Erythroblast (primary cell): ENCODE measurements at regions not wholly inside any gene's neighbourhood (a gene's known extent, or its start where the extent isn't known, plus 50 kb on each side); places are given as distances from the start of the nearest gene placed in this dataset.

Source experiments
- DNase-seq, 2 experiments: peaks; one replicate each; lab custom pipeline; 2025; lab: John Stamatoyannopoulos, UW
- GATA1 ChIP-seq: IDR thresholded peaks from 2 replicates; pipeline ENCODE4 v1.6.1; 2011; ENCODE audit warnings: low read depth, mild to moderate bottlenecking, control low read depth, low read length, moderate library complexity
- POLR2A ChIP-seq: IDR thresholded peaks from 2 replicates; pipeline ENCODE4 v1.6.1; 2011; ENCODE audit warnings: mild to moderate bottlenecking, low read length

DNA sequence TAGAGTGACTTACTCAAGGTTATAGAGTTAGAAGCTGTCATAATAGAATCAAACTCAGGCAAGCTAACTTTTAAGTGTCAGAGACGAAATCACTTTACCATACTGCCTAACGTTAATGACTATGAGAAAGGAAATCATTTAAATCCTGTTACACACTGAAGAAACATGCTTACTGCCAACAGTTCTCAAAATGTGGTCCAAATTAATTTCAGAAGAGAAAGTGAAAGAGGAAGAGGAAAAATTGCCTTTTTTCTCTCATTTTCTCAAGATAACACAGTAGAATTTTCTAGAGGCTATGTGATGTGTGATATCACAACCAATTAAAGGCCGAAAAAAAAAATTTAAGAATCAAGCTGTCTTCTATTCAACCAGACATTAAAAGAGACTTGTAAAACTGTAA lies 1362.7 kb upstream of the CHAC2 start:
- no peak for DNase-seq
- TF ChIP-seq POLR2A (no peak), GATA1 (no peak)

GRCh38 chr2:52404046-52404445 lies 1363.6 kb upstream of the CHAC2 start:
- no peak for DNase-seq
- TF ChIP-seq GATA1 (no peak), POLR2A (no peak)

DNA sequence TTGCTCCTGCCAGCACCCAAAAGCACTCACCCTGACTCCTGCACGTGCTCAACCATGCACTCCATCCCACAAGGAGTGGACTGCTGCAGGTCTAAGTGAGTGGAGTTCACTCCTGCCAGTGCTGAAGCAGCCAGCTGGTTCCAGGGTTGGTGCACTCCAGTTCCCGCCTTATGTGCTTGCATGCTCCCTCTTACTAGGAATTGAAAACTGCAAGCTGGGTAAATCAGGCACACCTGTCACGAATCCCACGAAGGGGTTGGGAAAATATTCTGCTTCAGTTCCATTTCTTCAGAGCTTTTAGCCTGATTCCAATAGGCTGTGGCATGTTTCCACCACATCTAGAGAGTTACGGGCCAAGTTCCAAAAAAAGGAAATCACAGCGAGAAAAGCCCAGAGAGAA lies 1365.5 kb upstream of the CHAC2 start:
- TF ChIP-seq GATA1 (no peak), POLR2A (no peak)
- DNase-seq, result no peak

DNA sequence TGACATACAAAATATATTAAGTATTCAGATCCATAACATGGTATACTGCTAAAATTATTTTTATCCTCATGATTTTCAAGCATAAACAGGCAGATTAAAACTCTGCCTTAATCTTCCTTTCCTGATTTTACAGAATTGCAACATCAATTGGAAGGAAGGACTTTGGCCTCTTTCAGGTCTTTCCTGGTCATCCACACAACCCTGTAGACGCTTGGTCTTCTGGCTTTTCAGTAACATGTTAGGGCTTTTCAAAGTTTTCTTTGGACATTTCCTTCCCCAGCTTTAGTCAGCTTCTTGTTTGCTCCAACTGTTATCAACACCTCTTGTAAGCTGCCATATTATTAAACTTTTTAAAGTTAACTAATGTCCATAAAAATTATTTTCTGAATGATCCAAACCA lies 1364.9 kb upstream of the NRXN1 start:
- TF ChIP-seq POLR2A (no peak), GATA1 (no peak)
- DNase-seq, result no peak

DNA sequence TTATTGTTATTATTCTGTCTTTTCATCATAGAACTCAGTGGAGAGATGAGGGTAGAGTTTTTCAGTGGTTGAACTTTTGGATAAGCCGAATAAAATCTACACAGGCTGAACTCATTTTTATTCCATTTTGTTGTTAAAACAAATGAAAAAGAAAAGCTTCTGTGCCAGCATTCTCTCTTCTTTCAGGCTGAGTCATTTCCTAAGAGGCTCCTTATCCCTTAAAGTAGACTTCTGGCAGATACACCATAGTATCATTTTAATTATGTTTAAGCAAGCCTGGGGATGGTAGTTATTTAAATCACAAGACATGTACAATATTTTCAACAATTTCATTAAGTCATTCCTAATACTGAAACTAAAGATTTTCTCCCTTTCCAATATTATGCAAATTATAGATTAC lies 1364.0 kb upstream of the NRXN1 start:
- no peak for DNase-seq
- no peak for TF ChIP-seq POLR2A
- TF ChIP-seq GATA1, result no peak

DNA sequence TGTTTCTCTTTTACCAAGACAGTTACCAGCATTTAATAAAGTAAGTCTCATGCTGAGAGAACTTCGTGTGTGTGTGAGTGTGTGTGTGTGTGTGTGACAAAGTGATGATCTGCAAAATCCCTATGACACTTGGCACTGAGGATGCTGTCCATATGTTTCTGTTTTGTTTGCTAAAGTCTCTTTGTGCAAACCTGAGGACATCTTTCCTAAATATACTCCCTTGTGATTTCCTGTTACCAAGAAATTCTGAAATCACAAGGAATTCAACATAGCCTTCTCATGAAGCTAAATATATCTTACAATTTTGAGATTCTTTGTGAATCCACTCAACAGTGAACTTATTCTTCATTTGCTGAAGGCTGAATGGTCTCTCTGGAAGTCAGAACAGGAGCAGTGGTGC lies 1359.7 kb upstream of the NRXN1 start:
- TF ChIP-seq POLR2A (no peak), GATA1 (no peak)
- DNase-seq, result no peak

DNA sequence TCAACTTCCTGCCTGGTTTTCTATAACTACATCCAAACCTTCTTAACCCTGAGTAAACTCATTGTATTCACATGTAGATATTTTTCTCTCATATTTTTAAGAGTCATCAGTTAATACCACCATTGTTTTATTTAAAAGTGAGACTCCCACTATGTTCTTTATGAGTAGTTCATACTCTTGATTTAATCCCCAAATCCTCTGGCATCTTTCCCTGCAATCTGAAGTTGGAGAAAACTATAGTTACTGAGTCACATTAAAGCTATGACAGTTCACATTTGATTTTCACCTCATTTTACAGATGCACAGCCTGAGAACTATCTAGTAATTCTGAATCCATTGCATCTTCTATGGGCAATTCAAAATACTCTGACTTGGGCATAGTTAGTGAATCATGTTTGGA lies 1358.7 kb upstream of the NRXN1 start:
- no peak for DNase-seq

DNA sequence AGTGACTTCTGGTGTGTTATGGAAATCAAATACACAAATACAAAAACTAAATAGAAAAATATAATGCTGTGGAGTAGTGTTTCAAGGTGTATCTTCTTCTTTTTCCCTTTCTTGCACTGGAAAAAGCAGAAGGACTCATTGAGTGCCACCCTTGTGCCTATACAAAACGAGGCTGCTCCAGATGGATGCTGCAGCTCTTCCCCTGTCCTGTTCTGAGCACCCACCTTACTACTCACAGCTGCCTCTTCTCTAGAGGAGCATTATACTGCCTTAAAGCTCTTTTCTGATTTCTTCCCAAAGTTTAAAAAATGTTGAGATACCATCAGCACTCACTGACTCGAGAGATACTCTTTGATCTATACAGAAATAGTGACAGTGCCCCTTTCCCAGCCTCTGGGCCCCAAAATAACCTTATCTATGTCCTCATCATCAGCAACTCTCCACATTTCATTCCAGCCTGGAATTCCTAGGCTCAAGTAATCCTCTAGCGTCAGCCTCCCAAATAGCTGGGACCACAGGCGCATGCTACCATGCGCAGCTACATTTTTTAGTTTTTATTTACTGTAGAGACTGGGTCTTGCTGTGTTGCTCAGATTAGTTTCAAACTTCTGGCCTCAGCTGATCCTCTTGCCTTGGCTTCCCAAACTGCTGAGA lies 1356.1 kb upstream of the NRXN1 start:
- no peak for TF ChIP-seq POLR2A
- no peak for TF ChIP-seq GATA1
- no peak for DNase-seq

More for the DNA sequence above, 1358.7 kb upstream of the NRXN1 start:
- TF ChIP-seq GATA1 (no peak), POLR2A (no peak)

GRCh38 chr2:52386433-52387030 lies 1354.6 kb upstream of the NRXN1 start:
- TF ChIP-seq GATA1 (no peak), POLR2A (no peak)
- DNase-seq, result no peak

DNA sequence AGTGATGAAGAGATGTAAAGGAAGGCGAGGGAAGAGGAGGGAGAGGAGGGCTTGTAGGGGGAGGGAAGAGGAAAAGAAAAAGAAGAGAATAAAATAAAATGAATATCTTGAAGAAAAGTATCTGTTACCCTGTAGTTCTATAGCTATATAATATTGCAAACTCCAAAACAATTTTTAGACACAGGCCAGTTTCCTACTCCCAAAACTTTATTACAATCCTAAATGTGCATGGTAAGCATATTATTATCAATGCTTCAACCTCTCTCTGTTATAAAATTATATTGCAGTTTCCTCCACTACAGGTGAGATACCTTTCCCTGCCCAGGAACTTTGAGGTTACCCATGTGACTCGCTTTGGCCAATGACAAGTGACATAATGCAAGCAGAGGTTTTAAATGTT lies 1351.6 kb upstream of the NRXN1 start:
- TF ChIP-seq POLR2A (no peak), GATA1 (no peak)
- DNase-seq, result no peak

- TF ChIP-seq GATA1, result no peak
- TF ChIP-seq POLR2A, result no peak
Measured at GRCh38 chr2:52369178-52369577, 1337.2 kb upstream of the NRXN1 start.

GRCh38 chr2:52368141-52368540 lies 1336.2 kb upstream of the NRXN1 start:
- no peak for TF ChIP-seq GATA1
- TF ChIP-seq POLR2A, result no peak
- DNase-seq, result no peak

More at GRCh38 chr2:52369178-52369577, 1337.2 kb upstream of the NRXN1 start:
- no peak for DNase-seq

GRCh38 chr2:52365946-52366345 lies 1334.0 kb upstream of the NRXN1 start:
- TF ChIP-seq GATA1 (no peak), POLR2A (no peak)
- no peak for DNase-seq

- TF ChIP-seq GATA1 (no peak), POLR2A (no peak)
- DNase-seq, result no peak
Measured at GRCh38 chr2:52356556-52356955, 1324.6 kb upstream of the NRXN1 start.

GRCh38 chr2:52347292-52347691 lies 1315.4 kb upstream of the NRXN1 start:
- TF ChIP-seq GATA1, result no peak
- no peak for TF ChIP-seq POLR2A
- no peak for DNase-seq

- no peak for DNase-seq
- TF ChIP-seq POLR2A (no peak), GATA1 (no peak)
Measured at GRCh38 chr2:52345676-52346075, 1313.7 kb upstream of the NRXN1 start.
